ENCODE measurements at regions not wholly inside any gene's neighbourhood (a gene's known extent, or its start where the extent isn't known, plus 50 kb on each side); places are given as distances from the start of the nearest gene placed in this dataset.

GRCh38 chr6:95083506-95083905 lies 493.8 kb upstream of the MANEA start:
- peak in 1 of 5 donors; percentile 47 for DNase-seq
- 86 to 91% (median 88%) methylated on average over 8 to 12 of the region's 12 CpGs for WGBS, 4 donors
- intact Hi-C loops (cut with DNase I), result no loop called here
- H3K27ac ChIP-seq, result no peak overlapping the region
- TF ChIP-seq POLR2A (IDR thresholded peaks at IDR 0.05) (no peak), CTCF (IDR thresholded peaks at IDR 0.05) (no peak)
- H3K4me3 ChIP-seq, result no peak overlapping the region
- H3K36me3 ChIP-seq, result no peaks in the 10 kb centered on the region
- no peaks in the 10 kb centered on the region for H3K9me3 ChIP-seq
- no peaks in the 10 kb centered on the region for H3K27me3 ChIP-seq
- peaks cover 0 to 6% (median 0%) of the 10 kb centered on the region in 12 donors for H3K4me1 ChIP-seq
- ATAC-seq, result no peak

GRCh38 chr6:95084867-95085266 lies 492.5 kb upstream of the MANEA start:
- WGBS, 4 donors, result 93 to 97% (median 95%) methylated on average over 6 to 19 of the region's 19 CpGs
- Histone ChIP-seq H3K36me3 (no peaks in the 10 kb centered on the region), H3K27me3 (no peaks in the 10 kb centered on the region), H3K27ac (no peak overlapping the region), H3K9me3 (no peaks in the 10 kb centered on the region), H3K4me3 (no peak overlapping the region), H3K4me1 (peaks cover 0 to 6% (median 0%) of the 10 kb centered on the region in 12 donors)
- ATAC-seq (no peak), DNase-seq (peak in 1 of 5 donors; percentile 53)
- TF ChIP-seq POLR2A (IDR thresholded peaks at IDR 0.05), result no peak
- no peak for TF ChIP-seq CTCF (IDR thresholded peaks at IDR 0.05)
- intact Hi-C loops (cut with DNase I), result no loop called here

- Histone ChIP-seq H3K4me3 (no peak overlapping the region), H3K27me3 (peaks cover 0 to 3% (median 0%) of the 10 kb centered on the region in 9 donors), H3K4me1 (peaks cover 0 to 6% (median 0%) of the 10 kb centered on the region in 12 donors), H3K9me3 (no peaks in the 10 kb centered on the region), H3K36me3 (no peaks in the 10 kb centered on the region), H3K27ac (no peak overlapping the region)
- no peak for DNase-seq
- ATAC-seq, result peak; percentile 70 to 84 (median 78)
- intact Hi-C loops (cut with DNase I), result no loop called here
- no peak for TF ChIP-seq CTCF (IDR thresholded peaks at IDR 0.05)
- no peak for TF ChIP-seq POLR2A (IDR thresholded peaks at IDR 0.05)
- WGBS, 4 donors, result 17 to 24% (median 21%) methylated on average over 8 of the region's 8 CpGs
Observed at GRCh38 chr6:95087394-95088097, 489.8 kb upstream of the MANEA start.

GRCh38 chr6:95091823-95092436 lies 485.4 kb upstream of the MANEA start:
- H3K9me3 ChIP-seq, result no peaks in the 10 kb centered on the region
- 55 to 64% (median 60%) methylated on average over 5 of the region's 5 CpGs for WGBS, 4 donors

More at GRCh38 chr6:95091823-95092436, 485.4 kb upstream of the MANEA start:
- Histone ChIP-seq H3K4me3 (no peak overlapping the region), H3K27me3 (peaks cover 0 to 6% (median 0%) of the 10 kb centered on the region in 9 donors), H3K4me1 (peaks cover 0 to 6% (median 0%) of the 10 kb centered on the region in 12 donors), H3K27ac (no peak overlapping the region), H3K36me3 (no peaks in the 10 kb centered on the region)
- no peak for TF ChIP-seq POLR2A (IDR thresholded peaks at IDR 0.05)
- TF ChIP-seq CTCF (IDR thresholded peaks at IDR 0.05), result peak; percentile 34 to 61 (median 48)
- ATAC-seq (peak in 2 of 4 donors; percentile 62 to 72), DNase-seq (no peak)
- intact Hi-C loops (cut with DNase I), result no loop called here

Data from heart left ventricle (tissue), 16 donors.